ENCODE measurements at regions not wholly inside any gene's neighbourhood (a gene's known extent, or its start where the extent isn't known, plus 50 kb on each side); places are given as distances from the start of the nearest gene placed in this dataset. TPM values are rescaled to one million over a fixed set of nuclear protein-coding genes. Genes with fewer than 3 reads are reported as not detected.

DNA sequence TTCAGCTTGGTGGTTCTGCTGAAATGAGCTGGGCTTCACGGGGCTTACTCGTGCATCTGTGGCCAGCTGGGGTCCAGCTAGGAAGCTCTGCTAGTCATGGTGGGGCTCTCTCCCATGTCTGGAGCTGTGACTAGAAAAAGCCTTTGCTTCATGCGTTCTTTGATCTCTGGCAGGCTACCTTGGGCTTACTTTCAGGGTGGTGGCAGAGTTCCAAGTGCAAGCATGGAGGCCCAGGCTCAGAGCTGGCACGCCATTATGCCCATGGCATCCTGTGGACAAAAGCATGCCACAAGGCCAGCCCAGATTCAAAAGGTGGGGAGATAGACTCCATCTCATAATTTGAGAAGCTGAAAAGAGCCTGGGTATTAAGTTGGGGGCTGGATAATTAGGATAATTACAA lies 55.4 kb upstream of the GBA3 start:
- Histone ChIP-seq H3K79me2 (ENCODE audit: control insufficient read depth in 1 of 2, insufficient read depth in 2 of 2, low read length in 2 of 2) (no peaks in the 10 kb centered on the region), H3K36me3 (ENCODE audit: control insufficient read depth in 2 of 4, insufficient read depth in 4 of 4, low read length in 3 of 4) (peaks cover 0 to 6% (median 0%) of the 10 kb centered on the region in 4 experiments; a peak in 2 of 8 replicates), H2AK5ac (ENCODE audit: low read depth, low read length) (no peak overlapping the region), H3K9ac (replicated peaks in 1 of 4; ENCODE audit: extremely low read depth in 1 of 4, low read depth in 3 of 4, low read length in 3 of 4) (no peak overlapping the region), H4K91ac (replicated peaks; ENCODE audit: insufficient read length, low read length) (no peak overlapping the region), H3K27ac (ENCODE audit: low read depth, low read length) (no peak overlapping the region), H3K23ac (ENCODE audit: insufficient read length) (no peak overlapping the region), H4K5ac (ENCODE audit: insufficient read length, low read depth, low read length) (no peak overlapping the region), H4K20me1 (replicated peaks in 1 of 2; ENCODE audit: control insufficient read depth in 1 of 2, insufficient read depth in 2 of 2, low read length in 2 of 2) (no peaks in the 10 kb centered on the region), H4K8ac (ENCODE audit: extremely low read depth, insufficient read depth, low read length) (no peak overlapping the region), H3K27me3 (replicated peaks in 1 of 4; ENCODE audit: control insufficient read depth in 3 of 4, extremely low read depth in 1 of 4, insufficient read depth in 3 of 4, low read length in 3 of 4) (no peaks in the 10 kb centered on the region), H3K9me3 (ENCODE audit: insufficient read depth in 2 of 2, low read depth in 1 of 2, low read length in 1 of 2) (peaks cover 7% of the 10 kb centered on the region in 2 experiments; a peak in 3 of 4 replicates), H2BK15ac (ENCODE audit: low read length) (no peak overlapping the region), H2BK20ac (ENCODE audit: low read length) (no peak overlapping the region), H3K4me1 (replicated peaks in 1 of 4; ENCODE audit: control insufficient read depth in 3 of 4, insufficient read depth in 4 of 4, low read length in 3 of 4) (no peaks in the 10 kb centered on the region), H2BK120ac (replicated peaks; ENCODE audit: low read depth, low read length) (no peak overlapping the region), H3K4me2 (ENCODE audit: insufficient read depth in 1 of 2, low read depth in 2 of 2, low read length in 2 of 2) (no peak overlapping the region), H3K18ac (ENCODE audit: extremely low read depth, low read length) (no peak overlapping the region), H3K4me3 (ENCODE audit: extremely low read depth in 1 of 4, insufficient read depth in 2 of 4, low read depth in 3 of 4, low read length in 4 of 4) (no peak overlapping the region), H2AFZ (ENCODE audit: low read length) (no peak overlapping the region), H3K23me2 (ENCODE audit: low read depth, low read length) (no peaks in the 10 kb centered on the region), H3K4ac (replicated peaks; ENCODE audit: insufficient read length, low read depth, low read length) (no peak overlapping the region), H3K14ac (ENCODE audit: insufficient read length) (no peak overlapping the region), H2BK12ac (ENCODE audit: low read depth, low read length) (no peak overlapping the region), H2BK5ac (ENCODE audit: low read depth, low read length) (no peak overlapping the region), H3K79me1 (ENCODE audit: low read depth, low read length) (no peaks in the 10 kb centered on the region), H3K56ac (replicated peaks; ENCODE audit: insufficient read length, low read depth, low read length) (no peak overlapping the region)
- FAIRE-seq: no peak
- 94% methylated on average over 4 of the region's 4 CpGs; no CpG with 5 or more reads in 1 of the 2 experiments for WGBS, 2 experiments (ENCODE audit: extremely low coverage in 1 of 2, insufficient coverage in 1 of 2, insufficient read length in 1 of 2, insufficient replicate concordance in 2 of 2, low coverage in 1 of 2, low lambda C conversion rate in 2 of 2, missing lambda C conversion rate in 1 of 2)
- ChIA-PET CTCF (ENCODE audit: partially characterized antibody) (no interaction called here), POLR2A (ENCODE audit: partially characterized antibody) (no interaction called here)
- no peak for TF ChIP-seq TAF7 (optimal IDR thresholded peaks at IDR 0.05; ENCODE audit: borderline replicate concordance, low read depth, low read length)
- TF ChIP-seq SP4 (IDR thresholded peaks at IDR 0.05; ENCODE audit: low read length): no peak
- no peak for TF ChIP-seq SAP30 (IDR thresholded peaks at IDR 0.05; ENCODE audit: insufficient read depth, insufficient replicate concordance, low read length)
- no peak for TF ChIP-seq KDM5A (IDR thresholded peaks at IDR 0.05; ENCODE audit: low read length)
- DNase-seq (ENCODE audit: low read depth in 1 of 2, low spot score in 2 of 2): no peak

Small RNAs in the stretch of these regions (small RNA-seq; reads per million reads assigned to genes)
- gene AC098583.1 (ENCODE audit: insufficient read depth): not detected

Measured in H1 (cell line).